Activated CD4-positive, alpha-beta T cell treated with anti-CD3 and anti-CD28 coated beads, Interleukin-2, amount 10 ng/mL, durations not matched to agents 7 days and 5 days (primary cell): ENCODE measurements at regions not wholly inside any gene's neighbourhood (a gene's known extent, or its start where the extent isn't known, plus 50 kb on each side); places are given as distances from the start of the nearest gene placed in this dataset.

ENCODE experiments used
- CTCF ChIA-PET: fragments of 350-600 bp; sonication (Branson Sonifier 250); formaldehyde crosslinking; loops from one replicate; lab custom pipeline; 2021; ENCODE audit warnings: antibody characterized with exemption; lab: Charles Lee
- POLR2A ChIA-PET: fragments of 350-600 bp; sonication (Branson Sonifier 250); formaldehyde crosslinking; loops from one replicate; lab custom pipeline; 2021; ENCODE audit warnings: antibody characterized with exemption; lab: Charles Lee
- DNase-seq: peaks from one replicate; pipeline ENCODE4 v3.0.0-alpha.2; 2020
- H3K27ac Mint-ChIP-seq: one replicate; pipeline ENCODE4 v1.8.0; 2021; ENCODE audit warnings: mild to moderate bottlenecking, moderate library complexity, mixed read lengths
- H3K27me3 Mint-ChIP-seq: one replicate; pipeline ENCODE4 v1.8.0; 2021; ENCODE audit warnings: mixed read lengths
- H3K36me3 Mint-ChIP-seq: one replicate; pipeline ENCODE4 v1.8.0; 2021; ENCODE audit warnings: low read depth, mixed read lengths
- H3K4me1 Mint-ChIP-seq: one replicate; pipeline ENCODE4 v1.8.0; 2021; ENCODE audit warnings: mixed read lengths
- H3K4me3 Mint-ChIP-seq: one replicate; pipeline ENCODE4 v1.8.0; 2021; ENCODE audit warnings: mild to moderate bottlenecking, moderate library complexity, mixed read lengths
- H3K9me3 Mint-ChIP-seq: one replicate; pipeline ENCODE4 v1.8.0; 2021; ENCODE audit warnings: mixed read lengths

DNA sequence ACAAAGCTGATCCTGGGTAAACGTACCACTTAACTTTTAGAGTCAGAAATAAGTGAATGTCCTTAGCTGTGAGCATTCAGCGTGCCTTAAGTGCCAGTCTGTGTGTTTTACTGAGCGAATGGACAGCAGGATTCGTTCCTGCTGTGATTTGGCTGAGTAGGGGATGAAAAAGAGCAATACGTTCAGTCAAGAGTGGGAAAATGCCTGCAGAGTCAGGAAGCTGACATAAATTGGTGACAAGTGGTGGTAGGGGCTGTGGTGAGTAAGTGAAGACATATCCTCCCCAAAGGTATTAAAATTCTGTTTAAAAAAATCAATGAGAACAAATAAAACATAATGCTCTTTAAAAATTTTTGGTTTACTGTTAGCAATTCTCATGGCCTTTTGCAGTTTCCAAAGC lies 56.6 kb upstream of the TNIP3 start:
- no peaks in the 10 kb centered on the region for H3K27me3 Mint-ChIP-seq
- CTCF ChIA-PET = interaction anchor here (0.7 to 1.3 kb wide), 2 partner anchors 19 to 59 kb away, joined by 3 to 5 read pairs; no protein-coding TSS in a partner anchor
- H3K27ac Mint-ChIP-seq = no peak overlapping the region
- no peaks in the 10 kb centered on the region for H3K9me3 Mint-ChIP-seq
- no peak for DNase-seq
- POLR2A ChIA-PET = no interaction called here
- H3K4me3 Mint-ChIP-seq = no peak overlapping the region
- no peaks in the 10 kb centered on the region for H3K36me3 Mint-ChIP-seq
- H3K4me1 Mint-ChIP-seq = peaks cover 17% of the 10 kb centered on the region

DNA sequence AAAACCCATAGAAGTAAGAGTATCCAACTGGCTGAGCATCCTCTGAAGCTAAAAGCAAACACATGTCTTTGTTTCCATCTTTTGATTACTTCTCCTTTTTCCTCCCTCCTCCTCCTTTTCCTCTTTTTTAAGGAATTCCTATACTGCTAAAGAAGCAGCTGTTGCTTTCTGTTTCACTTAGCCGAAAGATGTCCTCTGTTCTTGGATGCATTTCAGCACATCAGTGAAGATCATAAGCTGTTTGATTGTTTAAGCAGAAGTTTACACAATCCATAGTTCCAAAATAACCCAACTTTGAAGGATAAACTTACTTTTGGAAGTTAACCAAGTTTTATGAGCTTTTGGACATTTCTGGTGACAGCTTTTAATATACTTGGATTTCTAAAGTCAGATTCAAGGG lies 55.1 kb upstream of the TNIP3 start:
- H3K4me3 Mint-ChIP-seq = no peak overlapping the region
- no peak overlapping the region for H3K27ac Mint-ChIP-seq
- DNase-seq = no peak
- H3K4me1 Mint-ChIP-seq = peaks cover 17% of the 10 kb centered on the region
- no peaks in the 10 kb centered on the region for H3K36me3 Mint-ChIP-seq
- CTCF ChIA-PET = interaction anchor here (1.0 to 1.3 kb wide), 2 partner anchors 21 to 26 kb away, joined by 3 to 5 read pairs; no protein-coding TSS in a partner anchor
- no peaks in the 10 kb centered on the region for H3K27me3 Mint-ChIP-seq
- H3K9me3 Mint-ChIP-seq = no peaks in the 10 kb centered on the region
- POLR2A ChIA-PET = no interaction called here

DNA sequence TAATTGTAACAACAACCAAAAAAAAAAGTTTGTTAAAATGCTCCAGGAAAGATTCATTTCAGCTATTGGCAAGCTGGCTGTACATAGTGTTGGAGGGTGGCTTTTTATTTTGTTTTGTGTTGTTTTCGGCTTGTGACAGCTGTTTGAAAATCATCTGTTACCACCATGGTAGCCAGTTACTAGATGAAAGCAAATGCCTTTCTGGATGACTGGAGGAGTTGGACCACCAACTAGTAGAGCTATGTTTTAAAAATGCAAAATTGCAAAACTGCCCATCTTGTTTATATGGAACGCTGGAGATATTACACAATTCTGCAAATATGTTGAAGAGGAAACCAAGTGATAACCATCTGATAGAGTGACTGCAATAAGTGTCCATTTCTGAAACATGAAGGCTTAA lies 53.2 kb upstream of the TNIP3 start:
- Mint-ChIP-seq H3K4me3 (no peak overlapping the region), H3K4me1 (peaks cover 16% of the 10 kb centered on the region), H3K27ac (no peak overlapping the region), H3K9me3 (no peaks in the 10 kb centered on the region), H3K36me3 (no peaks in the 10 kb centered on the region), H3K27me3 (no peaks in the 10 kb centered on the region)
- POLR2A ChIA-PET = no interaction called here
- DNase-seq = no peak
- CTCF ChIA-PET = interaction anchor here (1.3 kb wide), 1 partner anchor 11 kb away, joined by 4 read pairs; no protein-coding TSS in a partner anchor

DNA sequence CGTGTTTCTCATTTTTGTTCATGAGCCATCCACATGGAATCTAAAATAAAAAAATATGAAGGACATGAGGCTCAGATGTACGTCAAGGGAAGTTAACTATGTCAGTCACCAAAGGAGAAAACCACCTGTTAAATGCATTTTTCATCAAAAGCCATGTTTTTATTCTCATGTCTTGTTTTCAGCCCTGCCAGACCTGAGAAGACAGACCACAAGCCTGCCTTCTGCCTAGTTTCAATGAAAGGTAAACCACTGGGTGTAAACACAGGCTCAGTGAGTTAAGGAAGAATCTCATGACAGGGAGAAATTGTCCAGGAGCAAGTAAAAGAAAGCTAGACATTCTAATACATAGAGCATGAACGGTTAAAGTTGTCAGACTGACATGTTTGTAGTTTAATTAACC lies 52.3 kb upstream of the TNIP3 start:
- no peak overlapping the region for H3K27ac Mint-ChIP-seq
- H3K4me3 Mint-ChIP-seq = no peak overlapping the region
- H3K27me3 Mint-ChIP-seq = no peaks in the 10 kb centered on the region
- no peaks in the 10 kb centered on the region for H3K9me3 Mint-ChIP-seq
- no peak for DNase-seq
- H3K36me3 Mint-ChIP-seq = no peaks in the 10 kb centered on the region
- POLR2A ChIA-PET = no interaction called here
- CTCF ChIA-PET = interaction anchor here (1.3 to 2.1 kb wide), 2 partner anchors 12 to 24 kb away, joined by 4 read pairs; no protein-coding TSS in a partner anchor
- peaks cover 11% of the 10 kb centered on the region for H3K4me1 Mint-ChIP-seq

DNA sequence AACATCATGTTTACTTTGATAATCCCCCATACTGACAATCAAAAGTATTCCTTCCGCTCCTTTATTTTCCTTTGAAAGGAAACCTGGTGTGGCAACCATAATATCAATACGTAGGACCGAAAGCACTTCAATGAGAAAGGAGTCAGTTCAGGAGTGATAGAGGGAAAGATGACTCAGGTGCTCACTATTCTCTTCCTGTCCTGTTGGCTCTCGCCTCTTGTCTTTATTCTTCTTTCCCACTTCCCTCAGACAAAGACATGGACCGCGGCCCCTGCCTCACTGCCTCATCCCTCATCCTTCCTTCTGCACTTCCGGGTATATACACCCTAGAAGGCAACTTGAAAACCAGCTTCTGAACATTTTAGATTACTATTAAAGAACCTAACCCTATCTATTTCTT lies 49.8 kb upstream of the TNIP3 start:
- DNase-seq = no peak
- CTCF ChIA-PET = no interaction called here
- Mint-ChIP-seq H3K27me3 (no peaks in the 10 kb centered on the region), H3K4me3 (no peak overlapping the region), H3K27ac (no peak overlapping the region), H3K9me3 (peaks cover 5% of the 10 kb centered on the region), H3K4me1 (peaks cover 4% of the 10 kb centered on the region), H3K36me3 (no peaks in the 10 kb centered on the region)
- POLR2A ChIA-PET = no interaction called here
